GM18519 (cell line): ENCODE measurements at regions not wholly inside any gene's neighbourhood (a gene's known extent, or its start where the extent isn't known, plus 50 kb on each side); places are given as distances from the start of the nearest gene placed in this dataset.
A peak's percentile ranks its signal among the peaks of the same experiment; 100 is the strongest.
"Not testable (repeated sequence)": the region's sequence is repeated elsewhere in the genome, so short reads cannot be mapped to it uniquely, and the experiment has no call there.

Experiments
- ATAC-seq: cut with Tn5 transposase; IDR thresholded peaks from one replicate; pipeline ENCODE4 v1.9.1; 2021; ENCODE audit warnings: mild to moderate bottlenecking, moderate library complexity; ENCODE audit not compliant: unreplicated experiment, low FRiP score

- ATAC-seq: no peak
These were observed 788.4 kb upstream of the GALNTL6 start for GRCh38 chr4:171024720-171025303.

- no peak for ATAC-seq
These were observed 790.4 kb upstream of the GALNTL6 start for GRCh38 chr4:171022824-171023230.

GRCh38 chr4:171017593-171017992, 795.6 kb upstream of the GALNTL6 start:
- no peak for ATAC-seq

GRCh38 chr4:171016145-171016544, 797.1 kb upstream of the GALNTL6 start:
- no peak for ATAC-seq

GRCh38 chr4:171015441-171015840, 797.8 kb upstream of the GALNTL6 start:
- no peak for ATAC-seq

GRCh38 chr4:171007618-171008390, 805.4 kb upstream of the GALNTL6 start:
- ATAC-seq: no peak

- ATAC-seq: no peak
These were observed 811.0 kb upstream of the GALNTL6 start for GRCh38 chr4:171002246-171002645.

GRCh38 chr4:170990989-170991589, 822.1 kb upstream of the GALNTL6 start:
- peak; percentile 97 for ATAC-seq

- ATAC-seq: no peak
These were observed 824.8 kb upstream of the GALNTL6 start for GRCh38 chr4:170988446-170988845.

- no peak for ATAC-seq
These were observed 833.5 kb upstream of the GALNTL6 start for GRCh38 chr4:170979736-170980135.

- ATAC-seq: no peak
These were observed 834.2 kb upstream of the GALNTL6 start for GRCh38 chr4:170978990-170979389.

- ATAC-seq: no peak
These were observed 859.3 kb upstream of the AADAT start for GRCh38 chr4:170949084-170949483.

- no peak for ATAC-seq
These were observed 850.4 kb upstream of the AADAT start for GRCh38 chr4:170940043-170940724.

GRCh38 chr4:170938588-170938987, 848.8 kb upstream of the AADAT start:
- ATAC-seq: no peak

- ATAC-seq: no peak
These were observed 841.6 kb upstream of the AADAT start for GRCh38 chr4:170931321-170931720.

GRCh38 chr4:170888660-170889059, 798.9 kb upstream of the AADAT start:
- no peak for ATAC-seq

GRCh38 chr4:170887396-170887795, 797.6 kb upstream of the AADAT start:
- no peak for ATAC-seq

- ATAC-seq: no peak
These were observed 795.3 kb upstream of the AADAT start for GRCh38 chr4:170884969-170885570.

- ATAC-seq: not testable (repeated sequence)
These were observed 791.9 kb upstream of the AADAT start for GRCh38 chr4:170881646-170882045.

- ATAC-seq: no peak
These were observed 786.1 kb upstream of the AADAT start for GRCh38 chr4:170875868-170876267.

GRCh38 chr4:170872794-170873193, 783.0 kb upstream of the AADAT start:
- no peak for ATAC-seq
